ENCODE measurements at regions not wholly inside any gene's neighbourhood (a gene's known extent, or its start where the extent isn't known, plus 50 kb on each side); places are given as distances from the start of the nearest gene placed in this dataset.

GRCh38 chr5:118044169-118044568 lies 944.2 kb downstream of the DTWD2 start:
- H3K4me3 ChIP-seq (replicated peaks in 1 of 2; ENCODE audit: low read depth in 2 of 2, low read length in 2 of 2), result no peak overlapping the region
- no peak for DNase-seq (ENCODE audit: low read depth in 2 of 2)
- TF ChIP-seq CTCF (IDR thresholded peaks at IDR 0.05; ENCODE audit: low read depth, low read length), result no peak

GRCh38 chr5:118043531-118043930 lies 944.8 kb downstream of the DTWD2 start:
- H3K4me3 ChIP-seq (replicated peaks in 1 of 2; ENCODE audit: low read depth in 2 of 2, low read length in 2 of 2), result no peak overlapping the region
- DNase-seq (ENCODE audit: low read depth in 2 of 2), result peak in 1 of 2 donors; percentile 0
- no peak for TF ChIP-seq CTCF (IDR thresholded peaks at IDR 0.05; ENCODE audit: low read depth, low read length)

GRCh38 chr5:118042076-118042475 lies 946.3 kb downstream of the DTWD2 start:
- DNase-seq (ENCODE audit: low read depth in 2 of 2), result peak; percentile 1 to 10
- H3K4me3 ChIP-seq (replicated peaks in 1 of 2; ENCODE audit: low read depth in 2 of 2, low read length in 2 of 2), result no peak overlapping the region
- TF ChIP-seq CTCF (IDR thresholded peaks at IDR 0.05; ENCODE audit: low read depth, low read length), result no peak

- TF ChIP-seq CTCF (IDR thresholded peaks at IDR 0.05; ENCODE audit: low read depth, low read length), result no peak
- no peak overlapping the region for H3K4me3 ChIP-seq (replicated peaks in 1 of 2; ENCODE audit: low read depth in 2 of 2, low read length in 2 of 2)
- no peak for DNase-seq (ENCODE audit: low read depth in 2 of 2)
These were observed 947.9 kb downstream of the DTWD2 start for GRCh38 chr5:118040496-118040895.

GRCh38 chr5:118033686-118034338 lies 954.5 kb downstream of the DTWD2 start:
- TF ChIP-seq CTCF (IDR thresholded peaks at IDR 0.05; ENCODE audit: low read depth, low read length), result no peak
- no peak overlapping the region for H3K4me3 ChIP-seq (replicated peaks in 1 of 2; ENCODE audit: low read depth in 2 of 2, low read length in 2 of 2)
- no peak for DNase-seq (ENCODE audit: low read depth in 2 of 2)

- H3K4me3 ChIP-seq (replicated peaks in 1 of 2; ENCODE audit: low read depth in 2 of 2, low read length in 2 of 2), result no peak overlapping the region
- DNase-seq (ENCODE audit: low read depth in 2 of 2), result no peak
- TF ChIP-seq CTCF (IDR thresholded peaks at IDR 0.05; ENCODE audit: low read depth, low read length), result no peak
These were observed 958.5 kb downstream of the DTWD2 start for GRCh38 chr5:118029807-118030206.

- no peak overlapping the region for H3K4me3 ChIP-seq (replicated peaks in 1 of 2; ENCODE audit: low read depth in 2 of 2, low read length in 2 of 2)
- TF ChIP-seq CTCF (IDR thresholded peaks at IDR 0.05; ENCODE audit: low read depth, low read length), result no peak
- no peak for DNase-seq (ENCODE audit: low read depth in 2 of 2)
These were observed 966.3 kb downstream of the DTWD2 start for GRCh38 chr5:118022062-118022461.
